GM15510 (cell line): ENCODE measurements at regions not wholly inside any gene's neighbourhood (a gene's known extent, or its start where the extent isn't known, plus 50 kb on each side); places are given as distances from the start of the nearest gene placed in this dataset.

Experiments
- POLR2A ChIP-seq: IDR thresholded peaks from 3 replicates; pipeline ENCODE4 v1.6.1; 2011; ENCODE audit warnings: borderline replicate concordance; ENCODE audit not compliant: insufficient read length; ENCODE audit errors: extremely low read depth

- TF ChIP-seq POLR2A, result no peak
Observed at GRCh38 chr5:56763711-56764466, 51.5 kb upstream of the MAP3K1 start.

- no peak for TF ChIP-seq POLR2A
Observed at GRCh38 chr5:56763182-56763581, 52.2 kb upstream of the MAP3K1 start.

GRCh38 chr5:56761151-56761885 lies 54.0 kb upstream of the MAP3K1 start:
- TF ChIP-seq POLR2A, result no peak

- no peak for TF ChIP-seq POLR2A
Observed at GRCh38 chr5:56760723-56761122, 54.6 kb upstream of the MAP3K1 start.

- no peak for TF ChIP-seq POLR2A
Observed at GRCh38 chr5:56759521-56760216, 55.7 kb upstream of the MAP3K1 start.

GRCh38 chr5:56757077-56757476 lies 58.3 kb upstream of the MAP3K1 start:
- TF ChIP-seq POLR2A, result no peak

- TF ChIP-seq POLR2A, result no peak
Observed at GRCh38 chr5:56755036-56755555, 60.3 kb upstream of the MAP3K1 start.

- no peak for TF ChIP-seq POLR2A
Observed at GRCh38 chr5:56751572-56752313, 63.6 kb upstream of the MAP3K1 start.

- no peak for TF ChIP-seq POLR2A
Observed at GRCh38 chr5:56749842-56750241, 65.5 kb upstream of the MAP3K1 start.

GRCh38 chr5:56746553-56747339 lies 68.6 kb upstream of the MAP3K1 start:
- no peak for TF ChIP-seq POLR2A

- TF ChIP-seq POLR2A, result no peak
Observed at GRCh38 chr5:56745864-56746263, 69.5 kb upstream of the MAP3K1 start.

- no peak for TF ChIP-seq POLR2A
Observed at GRCh38 chr5:56740868-56741267, 74.5 kb upstream of the MAP3K1 start.

- no peak for TF ChIP-seq POLR2A
Observed at GRCh38 chr5:56739990-56740389, 75.4 kb upstream of the MAP3K1 start.

- no peak for TF ChIP-seq POLR2A
Observed at GRCh38 chr5:56737951-56738606, 77.3 kb upstream of the MAP3K1 start.

GRCh38 chr5:56737002-56737621 lies 78.2 kb upstream of the MAP3K1 start:
- TF ChIP-seq POLR2A, result no peak
